ENCODE measurements at regions not wholly inside any gene's neighbourhood (a gene's known extent, or its start where the extent isn't known, plus 50 kb on each side); places are given as distances from the start of the nearest gene placed in this dataset.

- no CpG with 5 or more reads among the region's 3 CpGs for WGBS, 2 experiments (ENCODE audit: extremely low coverage in 2 of 2, insufficient read length in 1 of 2)
These were observed 55.3 kb upstream of the ALDH1A1 start for GRCh38 chr9:73007966-73008672.

More at GRCh38 chr9:73007966-73008672, 55.3 kb upstream of the ALDH1A1 start:
- H3K9ac ChIP-seq (ENCODE audit: low read depth, low read length): no peak overlapping the region
- no peak overlapping the region for H4K8ac ChIP-seq (ENCODE audit: low read depth in 2 of 2, low read length in 2 of 2)
- H3K36me3 ChIP-seq (ENCODE audit: control insufficient read depth, insufficient read depth, low read length): no peaks in the 10 kb centered on the region
- H3K9me1 ChIP-seq (ENCODE audit: insufficient read depth, low read length): no peaks in the 10 kb centered on the region
- no peak overlapping the region for H2AK9ac ChIP-seq (replicated peaks; ENCODE audit: low read depth, low read length, poor library complexity)
- dilution Hi-C loops (cut with HindIII; ENCODE audit: low sequenced_read_pairs, unreplicated experiment) (no loop called here), in situ Hi-C loops (cut with MboI; ENCODE audit: low sequenced_read_pairs) (no loop called here), intact Hi-C loops (cut with micrococcal nuclease) (no loop called here)
- CTCF ChIA-PET: interaction anchor here (0.7 kb wide), 1 partner anchor 18 kb away, joined by 3 read pairs; no protein-coding TSS in a partner anchor
- no peak overlapping the region for H2AFZ ChIP-seq (replicated peaks; ENCODE audit: low read length, poor library complexity)
- no peak overlapping the region for H2BK15ac ChIP-seq (ENCODE audit: low read depth, low read length)
- H3K56ac ChIP-seq (ENCODE audit: extremely low read depth, insufficient read depth, low read length): no peak overlapping the region
- no peaks in the 10 kb centered on the region for H4K20me1 ChIP-seq (ENCODE audit: insufficient read depth, low read length)
- no peak overlapping the region for H2BK120ac ChIP-seq (ENCODE audit: low read depth, low read length)
- H2BK20ac ChIP-seq (ENCODE audit: low read depth, low read length): no peak overlapping the region
- H4K91ac ChIP-seq (ENCODE audit: insufficient read depth, low read depth, low read length): no peak overlapping the region
- H3K9me3 ChIP-seq (ENCODE audit: control insufficient read depth, insufficient read depth, low read length): no peaks in the 10 kb centered on the region
- ATAC-seq (ENCODE audit: low read depth) (no peak), DNase-seq (no peak)
- no peak overlapping the region for H3K14ac ChIP-seq (replicated peaks; ENCODE audit: low read depth, low read length)
- H3K23ac ChIP-seq (ENCODE audit: low read depth, low read length): no peak overlapping the region
- no peak overlapping the region for H3K18ac ChIP-seq (ENCODE audit: low read depth, low read length)
- no peak overlapping the region for H2BK5ac ChIP-seq (ENCODE audit: low read depth, low read length, poor library complexity, severe bottlenecking)
- BruUV-seq (replicated peaks): no TSS peak
- H3K4me1 ChIP-seq (ENCODE audit: control insufficient read depth, insufficient read depth, low read length): no peaks in the 10 kb centered on the region
- H3K4ac ChIP-seq (ENCODE audit: low read depth, low read length): no peak overlapping the region
- no peak overlapping the region for H2AK5ac ChIP-seq (ENCODE audit: low read depth, low read length)
- no peak for TF ChIP-seq RAD21 (IDR thresholded peaks at IDR 0.05; ENCODE audit: low read length)
- no peak for TF ChIP-seq MXI1 (IDR thresholded peaks at IDR 0.05; ENCODE audit: borderline replicate concordance, low read depth, low read length)
- no peak for TF ChIP-seq USF2 (IDR thresholded peaks at IDR 0.05; ENCODE audit: low read depth, low read length)
- no peak for TF ChIP-seq CEBPB (IDR thresholded peaks at IDR 0.05; ENCODE audit: low read depth, low read length)
- TF ChIP-seq FOS (IDR thresholded peaks at IDR 0.05; ENCODE audit: low read depth, low read length): no peak
- no peak for TF ChIP-seq CHD1 (IDR thresholded peaks at IDR 0.05; ENCODE audit: low read depth, low read length)
- no peak for TF ChIP-seq SMC3 (IDR thresholded peaks at IDR 0.05; ENCODE audit: low read depth, low read length)
- TF ChIP-seq CTCF (conservative IDR thresholded peaks at IDR 0.05; ENCODE audit: low read depth, low read length): no peak
- TF ChIP-seq MAZ (IDR thresholded peaks at IDR 0.05; ENCODE audit: borderline replicate concordance, low read depth, low read length): no peak
- TF ChIP-seq ELK1 (IDR thresholded peaks at IDR 0.05; ENCODE audit: borderline replicate concordance, low read depth, low read length): no peak
- no peak for TF ChIP-seq BHLHE40 (IDR thresholded peaks at IDR 0.05; ENCODE audit: low read depth, low read length)
- no peak for TF ChIP-seq NFE2L2 (IDR thresholded peaks at IDR 0.05; ENCODE audit: low read depth, low read length)
- TF ChIP-seq POLR2A (IDR thresholded peaks at IDR 0.05; ENCODE audit: low read depth, low read length): no peak
- POLR2A ChIA-PET (ENCODE audit: unreplicated experiment): no interaction called here
- H3K27ac ChIP-seq (ENCODE audit: insufficient read depth, low read length): no peak overlapping the region
- H3K79me1 ChIP-seq (ENCODE audit: low read depth in 1 of 2, low read length in 2 of 2): no peaks in the 10 kb centered on the region
- H3K4me2 ChIP-seq (ENCODE audit: low read depth, low read length): no peak overlapping the region
- no peak overlapping the region for H4K5ac ChIP-seq (ENCODE audit: low read depth, low read length)
- H3K4me3 ChIP-seq (ENCODE audit: insufficient read depth, low read depth, low read length): no peak overlapping the region
- no peaks in the 10 kb centered on the region; the same call in 1 of the 2 replicates for H3K27me3 ChIP-seq (ENCODE audit: control insufficient read depth, insufficient read depth, low read length)

Measured in IMR-90 (cell line).